Keratinocyte (primary cell): ENCODE measurements at regions not wholly inside any gene's neighbourhood (a gene's known extent, or its start where the extent isn't known, plus 50 kb on each side); places are given as distances from the start of the nearest gene placed in this dataset.

Experiments
- DNase-seq: peaks from one replicate; pipeline ENCODE4 v3.0.0-alpha.2; 2011; ENCODE audit warnings: low read depth, missing footprints, low spot score
- FAIRE-seq: peaks from 2 replicates; lab custom pipeline; 2011; peaks lifted over from hg19 to GRCh38; lab: Jason Lieb, UNC
- H2AFZ ChIP-seq: 2 replicates; pipeline ENCODE4 v1.6.0; 2012; ENCODE audit warnings: low read length, control low read depth, inconsistent platforms; ENCODE audit not compliant: control insufficient read depth
- H3K27ac ChIP-seq: 2 replicates; pipeline ENCODE4 v1.5.1; 2011; ENCODE audit warnings: low read length; ENCODE audit not compliant: control insufficient read depth, insufficient read depth
- H3K27me3 ChIP-seq: 3 replicates; pipeline ENCODE4 v1.6.0; 2011; ENCODE audit warnings: low read length; ENCODE audit not compliant: control insufficient read depth, insufficient read depth; ENCODE audit errors: extremely low read depth
- H3K36me3 ChIP-seq, 2 experiments: 2 replicates in 1 of 2; 3 replicates in 1 of 2; pipeline ENCODE4 v1.5.1; 2011; ENCODE audit warnings: low read length in 2 of 2, mild to moderate bottlenecking in 1 of 2; ENCODE audit not compliant: control insufficient read depth in 2 of 2, insufficient read depth in 2 of 2; ENCODE audit errors: extremely low read depth in 1 of 2
- H3K4me1 ChIP-seq: 3 replicates; pipeline ENCODE4 v1.5.1; 2011; ENCODE audit warnings: low read length; ENCODE audit not compliant: control insufficient read depth, insufficient read depth; ENCODE audit errors: extremely low read depth
- H3K4me2 ChIP-seq: 3 replicates; pipeline ENCODE4 v1.6.0; 2011; ENCODE audit warnings: low read depth, low read length; ENCODE audit not compliant: control insufficient read depth, insufficient read depth; ENCODE audit errors: extremely low read depth
- H3K4me3 ChIP-seq, 3 experiments: fragments of 200-600 bp in 1 of 3; sonication (generic) in 1 of 3; 2 replicates in 2 of 3; 3 replicates in 1 of 3; pipeline ENCODE4 v1.5.1; 2011 to 2016; ENCODE audit warnings: low read length in 3 of 3, mild to moderate bottlenecking in 3 of 3, control low read depth in 2 of 3, inconsistent platforms in 1 of 3, low read depth in 1 of 3, mixed read lengths in 1 of 3, mixed run types in 1 of 3, moderate library complexity in 1 of 3; ENCODE audit not compliant: control insufficient read depth in 2 of 3, insufficient read depth in 2 of 3; ENCODE audit errors: extremely low read depth in 1 of 3
- H3K79me2 ChIP-seq: 2 replicates; pipeline ENCODE4 v1.6.0; 2012; ENCODE audit warnings: low read length; ENCODE audit not compliant: control insufficient read depth, insufficient read depth
- H3K9ac ChIP-seq: 3 replicates; pipeline ENCODE4 v1.6.0; 2011; ENCODE audit warnings: low read length; ENCODE audit not compliant: control insufficient read depth, insufficient read depth; ENCODE audit errors: extremely low read depth
- H3K9me1 ChIP-seq: 3 replicates; pipeline ENCODE4 v1.6.0; 2011; ENCODE audit warnings: low read length; ENCODE audit not compliant: control insufficient read depth, insufficient read depth; ENCODE audit errors: extremely low read depth
- H3K9me3 ChIP-seq: 2 replicates; pipeline ENCODE4 v1.5.1; 2012; ENCODE audit warnings: low read depth, low read length; ENCODE audit not compliant: control insufficient read depth
- H4K20me1 ChIP-seq: 3 replicates; pipeline ENCODE4 v1.6.0; 2011; ENCODE audit warnings: low read length; ENCODE audit not compliant: control insufficient read depth, insufficient read depth; ENCODE audit errors: extremely low read depth
- CTCF ChIP-seq, 3 experiments: IDR thresholded peaks in 1 of 3; conservative IDR thresholded peaks in 1 of 3; optimal IDR thresholded peaks in 1 of 3; 2 replicates in 2 of 3; 3 replicates in 1 of 3; pipeline versions ENCODE3 to v1.5.1; 2011; ENCODE audit warnings: low read length in 3 of 3, mild to moderate bottlenecking in 3 of 3, moderate library complexity in 2 of 3, control low read depth in 1 of 3, inconsistent platforms in 1 of 3; ENCODE audit not compliant: insufficient read depth in 2 of 3; ENCODE audit errors: extremely low read depth in 1 of 3
- EZH2 ChIP-seq: IDR thresholded peaks from one replicate; pipeline ENCODE4 v1.6.1; 2012; ENCODE audit warnings: inconsistent platforms, mild to moderate bottlenecking, low read length, moderate library complexity
- dilution Hi-C: fragments of 300-500 bp; cut with MboI; formaldehyde crosslinking; loops from one replicate; pipeline ENCODE4 v1.7.0; 2020; ENCODE audit warnings: low sequenced_read_pairs; ENCODE audit not compliant: extremely low pct_ligation_motif_present

- H3K4me3 ChIP-seq: no peak overlapping the region
- no peak for TF ChIP-seq EZH2
- TF ChIP-seq CTCF (optimal IDR thresholded peaks at IDR 0.05 in 1 of 3, IDR thresholded peaks at IDR 0.05 in 1 of 3, conservative IDR thresholded peaks at IDR 0.05 in 1 of 3; ENCODE audit: extremely low read depth in 1 of 3, insufficient read depth in 2 of 3, low read length in 3 of 3): no peak
- H3K9ac ChIP-seq: no peak overlapping the region
- H3K4me1 ChIP-seq: no peaks in the 10 kb centered on the region
- FAIRE-seq (no peak), DNase-seq (no peak)
- H3K27ac ChIP-seq: no peak overlapping the region
- no peaks in the 10 kb centered on the region for H3K36me3 ChIP-seq
- no peak overlapping the region for H2AFZ ChIP-seq
- H3K27me3 ChIP-seq: no peaks in the 10 kb centered on the region
- H4K20me1 ChIP-seq: no peaks in the 10 kb centered on the region
- H3K79me2 ChIP-seq: no peaks in the 10 kb centered on the region
- dilution Hi-C loops: no loop called here
- H3K4me2 ChIP-seq: no peak overlapping the region
- H3K9me1 ChIP-seq: no peaks in the 10 kb centered on the region
- no peaks in the 10 kb centered on the region for H3K9me3 ChIP-seq
Measured at GRCh38 chr5:173499471-173500212, 116.8 kb downstream of the BOD1 start.

GRCh38 chr5:173498739-173499470 lies 117.5 kb downstream of the BOD1 start:
- Histone ChIP-seq H3K27me3 (peaks cover 4% of the 10 kb centered on the region), H4K20me1 (no peaks in the 10 kb centered on the region), H3K27ac (no peak overlapping the region), H3K36me3 (no peaks in the 10 kb centered on the region), H3K9ac (no peak overlapping the region), H3K9me3 (no peaks in the 10 kb centered on the region), H3K4me2 (no peak overlapping the region), H3K79me2 (no peaks in the 10 kb centered on the region), H3K4me1 (no peaks in the 10 kb centered on the region), H2AFZ (no peak overlapping the region), H3K9me1 (no peaks in the 10 kb centered on the region), H3K4me3 (no peak overlapping the region)
- TF ChIP-seq EZH2: no peak
- TF ChIP-seq CTCF (optimal IDR thresholded peaks at IDR 0.05 in 1 of 3, IDR thresholded peaks at IDR 0.05 in 1 of 3, conservative IDR thresholded peaks at IDR 0.05 in 1 of 3; ENCODE audit: extremely low read depth in 1 of 3, insufficient read depth in 2 of 3, low read length in 3 of 3): no peak
- FAIRE-seq (no peak), DNase-seq (no peak)
- dilution Hi-C loops: no loop called here
